Stimulated activated CD4-positive, alpha-beta T cell treated with anti-CD3 and anti-CD28 coated beads, Interleukin-4, amount 100 ng/mL, for 48 hours (primary cell): ENCODE measurements at regions not wholly inside any gene's neighbourhood (a gene's known extent, or its start where the extent isn't known, plus 50 kb on each side); places are given as distances from the start of the nearest gene placed in this dataset.
"Not testable (repeated sequence)": the region's sequence is repeated elsewhere in the genome, so short reads cannot be mapped to it uniquely, and the experiment has no call there.

ENCODE experiments used
- DNase-seq, 2 donors: peaks; one replicate each; pipeline ENCODE4 v3.0.0-alpha.2; 2020; ENCODE audit warnings: low read depth in 2 of 2

- DNase-seq = not testable (repeated sequence)
These were observed 82.5 kb upstream of the ANKRD1 start for GRCh38 chr10:91003379-91003778.

DNA sequence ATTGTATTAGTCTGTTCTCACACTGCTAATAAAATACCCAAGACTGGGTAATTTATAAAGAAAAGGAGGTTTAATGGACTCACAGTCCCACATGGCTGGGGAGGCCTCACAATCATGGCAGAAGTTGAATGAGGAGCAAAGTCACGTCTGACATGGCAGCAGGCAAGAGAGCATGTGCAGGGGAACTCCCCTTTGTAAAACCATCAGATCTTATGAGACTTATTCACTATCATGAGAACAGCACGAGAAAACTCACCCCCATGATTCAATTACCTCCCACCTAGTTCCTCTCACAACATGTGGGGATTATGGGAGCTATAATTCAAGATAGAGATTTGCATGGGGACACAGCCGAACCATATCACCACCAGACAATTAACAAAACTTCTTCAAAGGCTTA is 84.4 kb upstream of the ANKRD1 start:
- DNase-seq = not testable (repeated sequence)

- peak; percentile 52 to 62 for DNase-seq
These were observed 85.3 kb upstream of the ANKRD1 start for GRCh38 chr10:91006001-91006751.

GRCh38 chr10:91006752-91007346 is 86.0 kb upstream of the ANKRD1 start:
- DNase-seq = no peak

GRCh38 chr10:91007655-91008054 is 86.8 kb upstream of the ANKRD1 start:
- no peak for DNase-seq

GRCh38 chr10:91009121-91009520 is 88.2 kb upstream of the ANKRD1 start:
- no peak for DNase-seq

- DNase-seq = no peak
These were observed 90.1 kb upstream of the ANKRD1 start for GRCh38 chr10:91010952-91011351.

DNA sequence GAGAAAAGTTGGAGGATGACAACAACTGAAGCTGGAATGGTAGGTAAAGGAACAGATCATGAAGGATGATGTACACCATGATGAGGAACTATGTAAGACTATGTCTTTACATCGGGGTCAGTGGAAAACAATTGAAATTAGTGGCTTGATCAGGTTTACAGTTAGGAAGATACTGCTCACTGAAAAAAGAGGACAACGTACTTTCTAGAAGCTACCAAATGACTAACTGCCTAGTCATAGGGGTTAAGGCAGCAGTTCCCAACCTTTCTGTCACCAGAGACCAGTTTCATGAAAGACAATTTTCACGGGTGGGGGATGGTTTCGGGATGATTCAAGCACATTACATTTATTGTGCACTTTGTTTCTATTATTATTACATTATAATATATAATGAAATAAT is 91.6 kb upstream of the ANKRD1 start:
- DNase-seq = no peak

DNA sequence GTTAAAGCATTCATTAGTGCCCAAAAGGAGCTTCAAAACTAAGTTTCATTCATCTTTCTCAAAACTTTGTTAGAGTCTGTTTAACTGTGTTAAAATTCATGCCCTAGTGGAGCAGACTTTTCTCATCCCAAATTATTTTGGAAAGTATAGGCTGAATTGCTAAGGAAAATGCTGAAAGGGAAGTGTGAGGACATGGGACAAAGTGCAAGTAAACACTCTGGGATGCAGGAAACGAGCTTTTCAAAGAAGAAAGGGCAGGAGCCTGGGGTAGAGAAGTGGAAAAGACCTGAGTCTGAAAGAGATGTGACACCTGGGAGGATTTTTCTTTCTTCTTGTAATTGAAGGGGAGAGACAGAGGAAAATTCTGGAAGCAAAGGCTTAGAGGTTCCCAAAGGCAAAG is 93.1 kb upstream of the ANKRD1 start:
- DNase-seq = no peak

DNA sequence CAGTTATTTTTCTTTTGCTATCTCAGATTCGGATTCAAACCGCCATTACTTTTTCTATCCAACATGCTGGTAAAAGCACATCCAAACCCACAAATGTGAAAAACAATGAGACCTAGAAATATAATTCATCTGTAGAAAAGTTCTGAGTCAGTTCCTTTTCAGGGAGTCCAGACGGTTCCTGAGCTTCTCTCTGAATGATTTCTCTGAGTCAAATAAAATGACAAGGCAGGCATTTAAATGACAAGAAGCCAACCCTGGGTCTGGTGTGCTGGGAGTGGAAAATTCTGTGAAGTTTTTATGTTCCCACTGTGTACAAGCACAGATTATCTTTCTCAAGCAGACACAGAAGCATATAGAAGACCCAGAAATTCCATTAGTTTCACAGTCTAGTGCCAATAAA is 96.3 kb upstream of the ANKRD1 start:
- DNase-seq = no peak

DNA sequence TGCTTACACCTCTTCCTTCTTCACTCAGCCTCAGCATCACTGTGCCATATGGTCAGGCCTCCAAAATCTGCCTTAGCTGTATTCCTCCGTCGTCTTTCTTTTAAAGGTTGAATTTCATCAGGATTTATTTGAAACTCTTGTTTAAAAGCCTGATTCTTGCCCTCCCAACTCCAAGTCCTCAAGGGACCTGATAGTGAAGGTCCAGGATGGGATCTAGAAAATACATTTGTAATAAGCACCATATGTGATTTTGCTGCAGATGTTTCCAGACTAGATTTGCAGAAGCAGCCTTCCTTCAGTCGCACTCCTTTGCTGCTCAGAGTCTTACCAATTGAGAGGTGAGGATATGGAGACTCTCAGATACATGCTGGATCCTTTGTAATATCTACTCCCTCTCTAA is 101.0 kb upstream of the ANKRD1 start:
- DNase-seq = no peak

DNA sequence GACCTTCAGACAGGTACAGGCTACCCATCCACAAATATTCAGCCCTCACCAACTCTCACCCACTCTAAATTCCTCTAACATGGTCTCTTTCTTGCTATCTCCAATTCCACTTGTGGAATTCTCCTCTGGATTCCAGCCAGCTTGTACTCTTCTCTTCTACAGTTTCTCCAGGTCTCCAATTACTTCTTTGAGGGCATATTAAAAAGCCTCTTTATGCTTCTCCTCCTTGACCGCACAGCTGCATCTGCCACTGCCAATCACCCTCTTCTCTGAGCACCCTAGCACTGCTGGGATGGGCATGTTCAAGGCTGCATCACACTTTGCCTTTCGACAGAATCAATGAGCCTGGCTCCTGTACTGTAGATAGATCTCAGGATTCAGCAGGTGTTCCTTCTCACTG is 101.5 kb upstream of the ANKRD1 start:
- no peak for DNase-seq

- no peak for DNase-seq
These were observed 102.2 kb upstream of the ANKRD1 start for GRCh38 chr10:91022924-91023699.

DNA sequence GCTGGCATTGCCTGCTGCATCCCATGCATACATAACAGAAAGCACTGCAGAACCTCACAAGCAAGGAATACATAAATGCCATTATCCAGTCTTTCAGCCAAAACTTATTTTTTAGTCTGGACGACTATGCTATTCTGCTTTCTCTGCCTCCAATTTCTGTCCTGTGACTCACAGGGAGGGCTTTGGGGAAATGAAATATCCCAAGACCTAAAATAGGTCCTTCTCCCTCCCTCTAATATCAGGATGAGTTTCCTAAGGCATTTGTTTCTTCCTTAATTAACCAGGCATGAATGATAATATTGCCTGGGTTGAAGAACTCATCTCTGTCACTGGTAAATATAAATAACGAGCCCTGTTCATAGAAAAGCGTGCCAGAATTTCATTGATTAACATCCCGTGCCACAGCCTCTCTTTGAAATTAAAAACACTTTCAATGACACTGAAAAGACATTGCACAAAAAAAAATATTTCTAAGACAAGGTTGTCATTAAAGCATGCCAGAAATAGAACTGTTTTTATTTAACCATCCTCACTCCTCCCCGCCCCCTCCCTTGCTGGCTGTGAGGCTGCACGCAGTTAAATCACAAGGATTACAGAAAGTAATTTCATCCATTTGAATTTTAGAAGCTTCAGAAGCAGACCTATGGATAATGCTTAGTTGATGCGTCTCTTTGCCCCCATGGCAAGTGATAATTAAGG is 103.0 kb upstream of the ANKRD1 start:
- no peak for DNase-seq

- DNase-seq = no peak
These were observed 103.7 kb upstream of the ANKRD1 start for GRCh38 chr10:91024541-91024940.

GRCh38 chr10:91032611-91033206 is 111.8 kb upstream of the ANKRD1 start:
- no peak for DNase-seq

GRCh38 chr10:91033324-91033950 is 112.5 kb upstream of the ANKRD1 start:
- DNase-seq = no peak

DNA sequence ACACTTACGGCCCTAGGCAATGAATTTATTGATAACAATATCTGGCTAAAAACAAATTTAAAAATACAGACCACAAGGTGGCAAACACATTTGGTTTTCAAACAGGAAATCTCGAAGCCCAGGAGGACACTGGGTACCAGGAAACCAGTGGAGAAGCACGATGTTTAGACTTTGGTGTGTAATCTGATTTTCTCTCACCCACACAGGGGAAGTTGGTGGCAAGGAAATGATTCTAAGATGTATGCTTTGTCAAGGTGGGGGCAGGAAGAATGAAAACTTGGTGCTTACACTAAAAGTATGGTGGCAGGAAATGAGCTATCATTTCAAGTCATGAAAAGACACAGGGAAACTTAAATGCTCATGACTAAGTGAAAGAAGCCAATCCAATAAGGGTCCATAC is 113.2 kb upstream of the ANKRD1 start:
- no peak for DNase-seq

GRCh38 chr10:91034494-91035159 is 113.7 kb upstream of the ANKRD1 start:
- DNase-seq = no peak

DNA sequence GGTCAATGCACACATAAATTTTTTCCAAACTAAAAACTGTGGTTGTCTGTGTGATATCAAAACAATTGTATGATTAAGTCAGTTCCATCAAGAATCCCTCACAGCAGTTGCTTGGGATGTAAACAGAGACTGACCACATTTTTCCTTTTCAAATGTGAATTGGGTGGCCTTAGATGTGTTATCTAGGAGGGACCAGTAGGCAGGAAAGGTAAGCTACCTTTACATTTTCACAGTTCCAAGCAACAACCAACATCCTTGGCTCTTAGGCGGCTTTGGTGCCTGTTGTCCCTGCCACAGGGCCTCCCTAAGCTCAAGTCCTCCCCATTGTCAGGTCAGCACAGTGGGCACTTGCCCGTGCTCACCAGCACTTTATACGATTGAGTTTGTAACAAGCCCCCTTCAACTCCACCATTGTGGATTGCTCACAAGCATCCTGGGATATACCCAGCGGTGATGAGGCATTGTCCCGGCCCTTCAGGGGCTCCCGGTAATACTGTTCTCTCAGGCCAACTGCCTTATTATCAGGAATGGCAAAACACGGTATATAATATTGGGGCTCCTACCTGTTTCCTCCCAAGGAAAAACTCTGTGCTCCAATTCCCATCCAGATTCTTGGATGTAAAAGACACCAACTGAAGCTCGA is 114.9 kb upstream of the ANKRD1 start:
- DNase-seq = no peak
